ENCODE measurements at regions not wholly inside any gene's neighbourhood (a gene's known extent, or its start where the extent isn't known, plus 50 kb on each side); places are given as distances from the start of the nearest gene placed in this dataset.
A peak's percentile ranks its signal among the peaks of the same experiment; 100 is the strongest.

- H4K91ac ChIP-seq (replicated peaks; ENCODE audit: insufficient read length, low read length), result no peak overlapping the region
- no peak overlapping the region for H2BK120ac ChIP-seq (replicated peaks; ENCODE audit: low read depth, low read length)
- no peak overlapping the region for H2BK12ac ChIP-seq (ENCODE audit: low read depth, low read length)
- H3K4me3 ChIP-seq (ENCODE audit: extremely low read depth in 1 of 4, insufficient read depth in 2 of 4, low read depth in 3 of 4, low read length in 4 of 4), result no peak overlapping the region
- H4K20me1 ChIP-seq (replicated peaks in 1 of 2; ENCODE audit: control insufficient read depth in 1 of 2, insufficient read depth in 2 of 2, low read length in 2 of 2), result no peaks in the 10 kb centered on the region
- H3K14ac ChIP-seq (ENCODE audit: insufficient read length), result no peak overlapping the region
- POLR2A ChIA-PET (ENCODE audit: partially characterized antibody), result no interaction called here
- no peaks in the 10 kb centered on the region for H3K79me1 ChIP-seq (ENCODE audit: low read depth, low read length)
- no peak overlapping the region for H3K4ac ChIP-seq (replicated peaks; ENCODE audit: insufficient read length, low read depth, low read length)
- FAIRE-seq (peak; percentile 13), DNase-seq (ENCODE audit: low read depth in 1 of 2, low spot score in 2 of 2) (no peak)
- no peak overlapping the region for H3K27ac ChIP-seq (ENCODE audit: low read depth, low read length)
- no peaks in the 10 kb centered on the region for H3K36me3 ChIP-seq (ENCODE audit: control insufficient read depth in 2 of 4, insufficient read depth in 4 of 4, low read length in 3 of 4)
- no peak overlapping the region for H2BK5ac ChIP-seq (ENCODE audit: low read depth, low read length)
- H3K23me2 ChIP-seq (ENCODE audit: low read depth, low read length), result no peaks in the 10 kb centered on the region
- no peaks in the 10 kb centered on the region for H3K9me3 ChIP-seq (ENCODE audit: insufficient read depth in 2 of 2, low read depth in 1 of 2, low read length in 1 of 2)
- H3K27me3 ChIP-seq (replicated peaks in 1 of 4; ENCODE audit: control insufficient read depth in 3 of 4, extremely low read depth in 1 of 4, insufficient read depth in 3 of 4, low read length in 3 of 4), result no peaks in the 10 kb centered on the region
- H2AK5ac ChIP-seq (ENCODE audit: low read depth, low read length), result no peak overlapping the region
- peaks cover 0 to 4% (median 1%) of the 10 kb centered on the region in 4 experiments; a peak in 2 of 7 replicates for H3K4me1 ChIP-seq (replicated peaks in 1 of 4; ENCODE audit: control insufficient read depth in 3 of 4, insufficient read depth in 4 of 4, low read length in 3 of 4)
- no peak overlapping the region for H3K18ac ChIP-seq (ENCODE audit: extremely low read depth, low read length)
- no peak overlapping the region for H2AFZ ChIP-seq (ENCODE audit: low read length)
- H4K8ac ChIP-seq (ENCODE audit: extremely low read depth, insufficient read depth, low read length), result no peak overlapping the region
- no peak overlapping the region for H2BK15ac ChIP-seq (ENCODE audit: low read length)
- no peaks in the 10 kb centered on the region for H3K79me2 ChIP-seq (ENCODE audit: control insufficient read depth in 1 of 2, insufficient read depth in 2 of 2, low read length in 2 of 2)
- no peak overlapping the region for H2BK20ac ChIP-seq (ENCODE audit: low read length)
- 67% methylated on average over 4 of the region's 4 CpGs; no CpG with 5 or more reads in 1 of the 2 experiments for WGBS, 2 experiments (ENCODE audit: extremely low coverage in 1 of 2, insufficient coverage in 1 of 2, insufficient read length in 1 of 2, insufficient replicate concordance in 2 of 2, low coverage in 1 of 2, low lambda C conversion rate in 2 of 2, missing lambda C conversion rate in 1 of 2)
- H3K4me2 ChIP-seq (ENCODE audit: insufficient read depth in 1 of 2, low read depth in 2 of 2, low read length in 2 of 2), result no peak overlapping the region
- CTCF ChIA-PET (ENCODE audit: partially characterized antibody), result interaction anchor here (0.6 to 2.5 kb wide), 3 partner anchors 8 to 74 kb away, joined by 4 to 5 read pairs (median 4); no protein-coding TSS in a partner anchor
- no peak overlapping the region for H3K56ac ChIP-seq (replicated peaks; ENCODE audit: insufficient read length, low read depth, low read length)
- no peak overlapping the region for H3K9ac ChIP-seq (replicated peaks in 1 of 4; ENCODE audit: extremely low read depth in 1 of 4, low read depth in 3 of 4, low read length in 3 of 4)
- H4K5ac ChIP-seq (ENCODE audit: insufficient read length, low read depth, low read length), result no peak overlapping the region
- no peak overlapping the region for H3K23ac ChIP-seq (ENCODE audit: insufficient read length)
- TF ChIP-seq BCL11A (IDR thresholded peaks at IDR 0.05; ENCODE audit: low read depth in 2 of 2, low read length in 2 of 2) (no peak), JUND (IDR thresholded peaks at IDR 0.05; ENCODE audit: low read length) (no peak), SP4 (IDR thresholded peaks at IDR 0.05; ENCODE audit: low read length) (no peak), CHD2 (IDR thresholded peaks at IDR 0.05; ENCODE audit: low read length) (no peak), KDM1A (IDR thresholded peaks at IDR 0.05; ENCODE audit: borderline replicate concordance, low read length) (no peak), RBBP5 (IDR thresholded peaks at IDR 0.05; ENCODE audit: borderline replicate concordance, low read depth, low read length) (no peak), TCF12 (IDR thresholded peaks at IDR 0.05; ENCODE audit: low read depth, low read length) (no peak), JUN (IDR thresholded peaks at IDR 0.05; ENCODE audit: low read depth, low read length) (no peak), SAP30 (IDR thresholded peaks at IDR 0.05; ENCODE audit: insufficient read depth, insufficient replicate concordance, low read length) (no peak), SP2 (IDR thresholded peaks at IDR 0.05; ENCODE audit: low read length) (no peak), EZH2 (IDR thresholded peaks at IDR 0.05; ENCODE audit: low read depth, low read length, severe bottlenecking) (no peak), BRCA1 (IDR thresholded peaks at IDR 0.05; ENCODE audit: low read depth, low read length) (no peak), RAD21 (IDR thresholded peaks at IDR 0.05 in 1 of 2, conservative IDR thresholded peaks at IDR 0.05 in 1 of 2; ENCODE audit: low read depth in 2 of 2, low read length in 2 of 2) (no peak), POLR2A (IDR thresholded peaks at IDR 0.05; ENCODE audit: control extremely low read depth in 1 of 2, low read depth in 2 of 2, low read length in 2 of 2) (no peak), ZNF274 (IDR thresholded peaks at IDR 0.05; ENCODE audit: borderline replicate concordance, extremely low read depth, low read length) (no peak), HDAC6 (IDR thresholded peaks at IDR 0.05; ENCODE audit: low read depth, low read length) (no peak)
These were observed 243.0 kb downstream of the KBTBD8 start for GRCh38 chr3:67241084-67241483.

All from H1 (cell line).